GM18502 (cell line): ENCODE measurements at regions not wholly inside any gene's neighbourhood (a gene's known extent, or its start where the extent isn't known, plus 50 kb on each side); places are given as distances from the start of the nearest gene placed in this dataset.

ENCODE experiments used
- ATAC-seq: cut with Tn5 transposase; IDR thresholded peaks from one replicate; pipeline ENCODE4 v1.9.1; 2021; ENCODE audit warnings: mild to moderate bottlenecking; ENCODE audit not compliant: unreplicated experiment, poor library complexity

GRCh38 chr15:62745621-62746225 lies 296.8 kb upstream of the TPM1 start:
- no peak for ATAC-seq

- ATAC-seq, result no peak
These were observed 294.4 kb upstream of the TPM1 start for GRCh38 chr15:62748196-62748595.

GRCh38 chr15:62749036-62749815 lies 293.3 kb upstream of the TPM1 start:
- ATAC-seq, result no peak

GRCh38 chr15:62750471-62750870 lies 292.1 kb upstream of the TPM1 start:
- ATAC-seq, result no peak

- ATAC-seq, result no peak
These were observed 289.7 kb upstream of the TPM1 start for GRCh38 chr15:62752657-62753517.

GRCh38 chr15:62753518-62754221 lies 288.9 kb upstream of the TPM1 start:
- no peak for ATAC-seq

- ATAC-seq, result no peak
These were observed 286.1 kb upstream of the TPM1 start for GRCh38 chr15:62756326-62756994.

GRCh38 chr15:62756995-62757360 lies 285.6 kb upstream of the TPM1 start:
- no peak for ATAC-seq

GRCh38 chr15:62757535-62757934 lies 285.0 kb upstream of the TPM1 start:
- no peak for ATAC-seq

GRCh38 chr15:62758126-62758951 lies 284.2 kb upstream of the TPM1 start:
- no peak for ATAC-seq

- ATAC-seq, result no peak
These were observed 283.6 kb upstream of the TPM1 start for GRCh38 chr15:62758952-62759349.

- no peak for ATAC-seq
These were observed 282.0 kb upstream of the TPM1 start for GRCh38 chr15:62760538-62760937.

- ATAC-seq, result no peak
These were observed 276.6 kb upstream of the TPM1 start for GRCh38 chr15:62765916-62766315.

GRCh38 chr15:62766599-62766998 lies 275.9 kb upstream of the TPM1 start:
- ATAC-seq, result no peak

- no peak for ATAC-seq
These were observed 272.9 kb upstream of the TPM1 start for GRCh38 chr15:62769604-62770003.

GRCh38 chr15:62770111-62770660 lies 272.4 kb upstream of the TPM1 start:
- ATAC-seq, result no peak

- ATAC-seq, result no peak
These were observed 271.8 kb upstream of the TPM1 start for GRCh38 chr15:62770752-62771151.

- no peak for ATAC-seq
These were observed 271.3 kb upstream of the TPM1 start for GRCh38 chr15:62771234-62771633.
